ENCODE measurements at regions not wholly inside any gene's neighbourhood (a gene's known extent, or its start where the extent isn't known, plus 50 kb on each side); places are given as distances from the start of the nearest gene placed in this dataset.

DNA sequence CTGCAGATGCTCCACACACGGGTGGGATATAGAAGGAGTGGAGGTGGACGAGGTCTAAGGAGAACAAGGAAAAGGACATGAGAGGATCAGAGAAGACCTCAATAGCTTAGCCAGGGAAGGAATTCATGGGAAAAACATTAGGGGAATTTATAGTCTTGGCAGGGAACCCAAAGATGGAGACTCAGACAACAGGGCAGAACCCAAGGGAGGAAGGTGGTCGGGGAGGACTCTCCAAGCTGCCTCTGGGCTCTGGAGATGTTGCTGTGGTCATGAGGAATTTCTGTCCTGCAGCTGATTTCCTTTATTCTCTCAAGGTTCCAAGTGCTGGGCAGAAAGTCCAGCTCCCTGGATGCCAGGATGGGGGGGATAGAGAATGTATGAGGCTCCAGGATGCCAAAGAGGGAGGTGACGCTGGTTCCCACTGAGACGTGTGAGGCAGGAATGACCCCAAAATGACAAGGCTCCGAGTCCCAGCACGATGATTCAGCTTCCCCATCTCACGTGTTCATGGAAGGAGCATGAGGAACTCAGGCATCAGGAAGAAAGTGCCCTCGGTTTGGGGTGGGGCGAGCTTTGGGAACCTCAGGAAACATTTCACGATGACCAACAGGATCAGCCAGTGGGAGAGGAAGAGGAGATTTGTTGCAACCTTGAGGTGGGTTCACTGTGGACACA, 57.0 kb upstream of the PPP2R3B start:
- no peak for TF ChIP-seq EZH2 (IDR thresholded peaks at IDR 0.05; ENCODE audit: insufficient read depth, low read length)
- TF ChIP-seq, protein P1, sequence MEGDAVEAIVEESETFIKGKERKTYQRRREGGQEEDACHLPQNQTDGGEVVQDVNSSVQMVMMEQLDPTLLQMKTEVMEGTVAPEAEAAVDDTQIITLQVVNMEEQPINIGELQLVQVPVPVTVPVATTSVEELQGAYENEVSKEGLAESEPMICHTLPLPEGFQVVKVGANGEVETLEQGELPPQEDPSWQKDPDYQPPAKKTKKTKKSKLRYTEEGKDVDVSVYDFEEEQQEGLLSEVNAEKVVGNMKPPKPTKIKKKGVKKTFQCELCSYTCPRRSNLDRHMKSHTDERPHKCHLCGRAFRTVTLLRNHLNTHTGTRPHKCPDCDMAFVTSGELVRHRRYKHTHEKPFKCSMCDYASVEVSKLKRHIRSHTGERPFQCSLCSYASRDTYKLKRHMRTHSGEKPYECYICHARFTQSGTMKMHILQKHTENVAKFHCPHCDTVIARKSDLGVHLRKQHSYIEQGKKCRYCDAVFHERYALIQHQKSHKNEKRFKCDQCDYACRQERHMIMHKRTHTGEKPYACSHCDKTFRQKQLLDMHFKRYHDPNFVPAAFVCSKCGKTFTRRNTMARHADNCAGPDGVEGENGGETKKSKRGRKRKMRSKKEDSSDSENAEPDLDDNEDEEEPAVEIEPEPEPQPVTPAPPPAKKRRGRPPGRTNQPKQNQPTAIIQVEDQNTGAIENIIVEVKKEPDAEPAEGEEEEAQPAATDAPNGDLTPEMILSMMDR (IDR thresholded peaks at IDR 0.05; ENCODE audit: insufficient read depth, low read depth, low read length) = no peak

Measured in astrocyte (in vitro differentiated cells and primary cell).